ENCODE measurements at regions not wholly inside any gene's neighbourhood (a gene's known extent, or its start where the extent isn't known, plus 50 kb on each side); places are given as distances from the start of the nearest gene placed in this dataset.
"Not testable (repeated sequence)": the region's sequence is repeated elsewhere in the genome, so short reads cannot be mapped to it uniquely, and the experiment has no call there.

DNA sequence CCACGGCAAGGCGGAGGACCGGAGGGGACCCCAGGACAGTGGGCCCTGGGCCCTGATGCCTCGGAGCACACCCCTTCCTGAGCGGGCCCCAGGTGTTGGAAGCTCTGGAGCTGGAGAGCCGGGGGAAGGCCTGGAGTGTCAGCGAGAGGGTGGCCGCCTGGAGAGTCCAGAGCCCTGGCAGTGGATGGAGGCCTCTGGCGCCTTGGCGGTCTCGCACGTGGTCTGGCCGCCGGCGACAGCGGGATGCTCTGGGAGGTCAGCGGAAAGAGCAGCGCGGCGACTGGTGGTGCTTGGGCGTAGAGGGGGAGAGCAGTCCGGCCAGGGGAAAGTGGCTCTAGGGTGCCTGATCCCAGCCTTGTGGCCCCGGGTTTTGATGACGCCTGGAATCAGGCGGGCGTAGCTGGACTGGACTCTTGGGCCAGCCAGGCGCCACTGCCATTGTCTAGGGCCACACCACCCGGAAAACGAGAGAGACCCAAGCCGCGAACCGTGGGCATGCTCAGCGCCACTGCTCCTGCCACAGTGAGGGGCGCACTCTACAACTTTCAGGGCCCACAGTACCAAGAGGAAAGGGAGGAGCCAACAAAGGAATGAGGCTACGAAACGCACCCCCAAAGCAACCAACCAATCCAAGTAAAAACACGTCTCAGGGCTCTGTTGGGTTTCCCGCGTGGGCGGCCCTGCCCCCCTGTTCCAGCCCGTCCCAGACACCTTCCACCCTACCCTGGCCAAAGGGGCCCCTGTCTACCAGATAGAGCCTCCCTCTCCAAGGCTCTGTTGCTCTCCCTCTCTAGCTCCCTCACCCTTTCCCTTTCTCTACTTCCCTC is 1381.2 kb upstream of the DEFB115 start:
- POLR2A ChIA-PET; H3K27ac ChIP-seq (ENCODE audit: insufficient read depth in 1 of 2, low read depth in 1 of 2, low read length in 2 of 2, poor library complexity in 1 of 2, severe bottlenecking in 2 of 2); CTCF ChIA-PET; H3K27me3 ChIP-seq (replicated peaks in 2 of 5; ENCODE audit: control insufficient read depth in 4 of 5, insufficient read depth in 5 of 5, low read length in 4 of 5); DNase-seq; H3K4me1 ChIP-seq (ENCODE audit: control extremely low read depth in 1 of 4, control insufficient read depth in 4 of 4, insufficient read depth in 4 of 4, low read length in 3 of 4); H3K4me3 ChIP-seq (ENCODE audit: control insufficient read depth in 1 of 7, extremely low read depth in 1 of 7, insufficient read depth in 4 of 7, low read depth in 2 of 7, low read length in 6 of 7); H3K36me3 ChIP-seq (ENCODE audit: control insufficient read depth in 4 of 4, insufficient read depth in 4 of 4, low read length in 3 of 4): not testable (repeated sequence)
- H3K9me3 ChIP-seq (ENCODE audit: control extremely low read depth in 1 of 5, control insufficient read depth in 4 of 5, insufficient read depth in 2 of 5, low read depth in 1 of 5, low read length in 4 of 5): peaks cover 0 to 44% (median 28%) of the 10 kb centered on the region in 5 experiments
- WGBS (ENCODE audit: insufficient coverage): 87% methylated on average over 38 of the region's 41 CpGs

DNA sequence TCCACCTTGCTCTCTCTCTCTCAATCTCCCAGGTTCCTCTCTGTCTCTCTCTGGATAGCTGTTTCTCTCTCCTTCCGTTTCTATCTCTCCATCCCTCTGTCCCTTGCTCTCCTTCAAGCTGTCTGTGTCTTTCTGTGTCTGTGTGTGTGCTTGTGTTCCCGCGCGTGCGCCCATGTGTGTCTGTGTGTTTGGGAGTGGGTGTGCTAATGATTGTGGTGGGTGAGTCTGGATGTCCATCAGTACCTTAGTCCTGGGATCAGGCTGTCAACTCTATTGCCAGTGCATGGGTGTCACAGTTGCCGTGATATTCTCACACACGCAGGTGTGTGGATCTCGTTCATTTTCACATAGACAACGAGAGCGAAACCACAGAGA is 1380.6 kb upstream of the DEFB115 start:
- Histone ChIP-seq H3K9me3 (ENCODE audit: control extremely low read depth in 1 of 5, control insufficient read depth in 4 of 5, insufficient read depth in 2 of 5, low read depth in 1 of 5, low read length in 4 of 5) (peaks cover 0 to 44% (median 28%) of the 10 kb centered on the region in 5 experiments), H3K27me3 (replicated peaks in 2 of 5; ENCODE audit: control insufficient read depth in 4 of 5, insufficient read depth in 5 of 5, low read length in 4 of 5) (no peaks in the 10 kb centered on the region), H3K4me3 (ENCODE audit: control insufficient read depth in 1 of 7, extremely low read depth in 1 of 7, insufficient read depth in 4 of 7, low read depth in 2 of 7, low read length in 6 of 7) (no peak overlapping the region), H3K27ac (ENCODE audit: insufficient read depth in 1 of 2, low read depth in 1 of 2, low read length in 2 of 2, poor library complexity in 1 of 2, severe bottlenecking in 2 of 2) (no peak overlapping the region), H3K4me1 (ENCODE audit: control extremely low read depth in 1 of 4, control insufficient read depth in 4 of 4, insufficient read depth in 4 of 4, low read length in 3 of 4) (no peaks in the 10 kb centered on the region), H3K36me3 (ENCODE audit: control insufficient read depth in 4 of 4, insufficient read depth in 4 of 4, low read length in 3 of 4) (no peaks in the 10 kb centered on the region)
- ChIA-PET CTCF (no interaction called here), POLR2A (no interaction called here)
- WGBS (ENCODE audit: insufficient coverage): 84% methylated on average over 10 of the region's 10 CpGs
- DNase-seq: no peak

DNA sequence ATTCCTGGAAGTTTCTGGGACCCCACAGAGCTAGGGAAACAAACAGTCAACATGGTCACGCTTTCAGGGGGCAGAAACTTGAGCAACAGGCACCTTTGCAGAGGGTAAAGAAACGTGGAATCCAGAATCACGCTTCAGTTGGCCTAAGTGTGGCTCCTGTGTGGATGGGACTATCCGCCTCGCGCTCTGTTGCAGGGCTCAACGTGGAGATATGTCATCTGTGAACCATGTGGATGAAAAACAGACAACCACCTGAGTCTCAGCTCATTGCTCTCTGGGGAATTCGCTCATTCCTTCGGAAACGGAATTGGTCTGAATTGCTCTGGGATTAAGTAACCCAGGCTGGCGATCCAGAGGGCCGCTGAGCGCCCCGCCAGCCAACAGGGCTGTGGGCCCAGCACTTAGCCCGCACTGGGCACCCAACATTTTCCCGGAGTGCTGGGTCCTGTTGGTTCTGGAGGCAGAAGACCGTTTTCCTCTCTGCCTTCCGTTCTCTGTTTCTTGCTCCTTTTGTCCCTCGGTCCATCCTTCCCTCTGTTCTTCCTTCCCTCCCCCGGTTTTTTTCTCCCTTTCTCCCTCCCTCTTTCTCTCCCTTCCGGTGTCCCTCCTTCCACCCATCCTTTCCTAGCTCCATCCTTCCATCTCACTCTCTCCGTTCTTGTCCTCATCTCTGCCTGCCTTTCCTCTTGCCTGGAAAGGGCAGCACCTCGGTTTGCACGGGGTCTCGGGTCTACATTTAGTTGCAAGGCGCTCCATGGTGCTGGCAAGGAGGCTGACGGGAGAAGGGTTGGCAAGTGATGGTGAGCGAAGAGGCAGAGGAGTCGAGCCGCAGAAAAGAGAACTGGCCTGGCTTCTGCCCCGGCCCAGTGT is 1379.8 kb upstream of the DEFB115 start:
- POLR2A ChIA-PET; DNase-seq; CTCF ChIA-PET; H3K27ac ChIP-seq (ENCODE audit: insufficient read depth in 1 of 2, low read depth in 1 of 2, low read length in 2 of 2, poor library complexity in 1 of 2, severe bottlenecking in 2 of 2); H3K27me3 ChIP-seq (replicated peaks in 2 of 5; ENCODE audit: control insufficient read depth in 4 of 5, insufficient read depth in 5 of 5, low read length in 4 of 5); H3K4me1 ChIP-seq (ENCODE audit: control extremely low read depth in 1 of 4, control insufficient read depth in 4 of 4, insufficient read depth in 4 of 4, low read length in 3 of 4); H3K36me3 ChIP-seq (ENCODE audit: control insufficient read depth in 4 of 4, insufficient read depth in 4 of 4, low read length in 3 of 4); H3K4me3 ChIP-seq (ENCODE audit: control insufficient read depth in 1 of 7, extremely low read depth in 1 of 7, insufficient read depth in 4 of 7, low read depth in 2 of 7, low read length in 6 of 7): not testable (repeated sequence)
- 70% methylated on average over 27 of the region's 31 CpGs for WGBS (ENCODE audit: insufficient coverage)
- H3K9me3 ChIP-seq (ENCODE audit: control extremely low read depth in 1 of 5, control insufficient read depth in 4 of 5, insufficient read depth in 2 of 5, low read depth in 1 of 5, low read length in 4 of 5): peaks cover 0 to 44% (median 28%) of the 10 kb centered on the region in 5 experiments

DNA sequence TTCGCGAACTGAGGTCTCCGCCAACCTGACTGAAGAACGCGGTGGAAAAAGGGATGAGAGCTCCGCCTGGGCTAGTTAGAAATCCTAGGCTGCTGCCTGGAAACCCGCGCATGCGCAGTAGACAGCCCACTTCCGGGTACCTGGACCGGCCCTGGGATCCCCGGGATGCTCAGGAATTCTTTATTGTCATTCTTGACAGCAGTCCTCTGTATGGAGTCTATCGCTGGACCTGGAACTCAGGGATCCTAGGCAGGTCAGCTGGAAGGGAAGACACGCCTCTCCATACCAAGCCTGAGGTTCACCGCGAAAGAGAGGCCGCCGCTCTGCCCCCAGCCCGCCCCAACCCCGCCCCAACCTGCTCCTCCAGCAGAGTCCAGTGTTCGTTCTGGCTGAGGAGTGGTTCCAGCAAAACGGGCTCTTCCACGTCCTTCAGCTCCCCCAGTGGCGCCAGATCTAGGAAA is 1379.2 kb upstream of the DEFB115 start:
- Histone ChIP-seq H3K27me3 (replicated peaks in 2 of 5; ENCODE audit: control insufficient read depth in 4 of 5, insufficient read depth in 5 of 5, low read length in 4 of 5) (no peaks in the 10 kb centered on the region), H3K27ac (ENCODE audit: insufficient read depth in 1 of 2, low read depth in 1 of 2, low read length in 2 of 2, poor library complexity in 1 of 2, severe bottlenecking in 2 of 2) (no peak overlapping the region), H3K4me1 (ENCODE audit: control extremely low read depth in 1 of 4, control insufficient read depth in 4 of 4, insufficient read depth in 4 of 4, low read length in 3 of 4) (no peaks in the 10 kb centered on the region), H3K9me3 (ENCODE audit: control extremely low read depth in 1 of 5, control insufficient read depth in 4 of 5, insufficient read depth in 2 of 5, low read depth in 1 of 5, low read length in 4 of 5) (peaks cover 0 to 44% (median 28%) of the 10 kb centered on the region in 5 experiments), H3K36me3 (ENCODE audit: control insufficient read depth in 4 of 4, insufficient read depth in 4 of 4, low read length in 3 of 4) (no peaks in the 10 kb centered on the region), H3K4me3 (ENCODE audit: control insufficient read depth in 1 of 7, extremely low read depth in 1 of 7, insufficient read depth in 4 of 7, low read depth in 2 of 7, low read length in 6 of 7) (no peak overlapping the region)
- POLR2A ChIA-PET: no interaction called here
- WGBS (ENCODE audit: insufficient coverage): 59% methylated on average over 21 of the region's 24 CpGs
- DNase-seq: peak in 1 of 3 donors; percentile 7
- CTCF ChIA-PET: no interaction called here

DNA sequence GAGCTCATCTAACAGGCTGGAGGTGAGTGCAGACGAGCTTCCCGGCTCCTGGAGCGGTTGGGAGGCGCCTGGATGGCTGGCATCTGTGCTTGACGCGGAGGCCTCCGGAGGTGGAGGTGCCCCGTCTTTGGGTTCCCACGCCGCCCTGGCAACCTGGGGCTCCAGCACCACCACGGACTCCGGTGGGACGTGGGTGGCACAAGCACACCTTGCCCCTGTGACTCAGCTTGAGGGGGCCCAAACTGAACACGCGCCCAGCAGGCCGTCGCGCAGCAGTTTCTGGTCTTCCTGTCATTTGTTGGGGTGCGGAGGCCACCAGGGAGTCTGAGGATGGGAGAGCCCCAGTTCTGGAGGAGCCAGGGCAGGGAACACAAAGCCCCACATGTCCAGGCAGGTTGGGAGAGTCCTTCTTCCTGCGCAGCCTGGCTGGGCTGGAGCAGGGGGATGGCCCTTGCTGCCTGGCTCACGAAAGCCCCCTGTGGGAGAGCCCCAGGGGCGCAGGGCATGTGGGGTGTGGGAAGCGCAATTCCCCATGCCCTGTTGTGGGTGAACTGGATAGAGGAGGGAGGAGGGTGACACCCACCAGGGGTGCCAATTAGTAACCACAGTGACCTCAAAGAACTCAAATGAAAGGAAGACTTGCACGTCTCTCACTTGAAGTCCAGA is 1378.6 kb upstream of the DEFB115 start:
- WGBS (ENCODE audit: insufficient coverage): 64% methylated on average over 21 of the region's 24 CpGs
- H3K4me1 ChIP-seq (ENCODE audit: control extremely low read depth in 1 of 4, control insufficient read depth in 4 of 4, insufficient read depth in 4 of 4, low read length in 3 of 4): no peaks in the 10 kb centered on the region
- POLR2A ChIA-PET: no interaction called here
- no peaks in the 10 kb centered on the region for H3K36me3 ChIP-seq (ENCODE audit: control insufficient read depth in 4 of 4, insufficient read depth in 4 of 4, low read length in 3 of 4)
- CTCF ChIA-PET: no interaction called here
- H3K27me3 ChIP-seq (replicated peaks in 2 of 5; ENCODE audit: control insufficient read depth in 4 of 5, insufficient read depth in 5 of 5, low read length in 4 of 5): no peaks in the 10 kb centered on the region
- peaks cover 0 to 43% (median 28%) of the 10 kb centered on the region in 5 experiments for H3K9me3 ChIP-seq (ENCODE audit: control extremely low read depth in 1 of 5, control insufficient read depth in 4 of 5, insufficient read depth in 2 of 5, low read depth in 1 of 5, low read length in 4 of 5)
- H3K27ac ChIP-seq (ENCODE audit: insufficient read depth in 1 of 2, low read depth in 1 of 2, low read length in 2 of 2, poor library complexity in 1 of 2, severe bottlenecking in 2 of 2): no peak overlapping the region
- DNase-seq: no peak
- no peak overlapping the region for H3K4me3 ChIP-seq (ENCODE audit: control insufficient read depth in 1 of 7, extremely low read depth in 1 of 7, insufficient read depth in 4 of 7, low read depth in 2 of 7, low read length in 6 of 7)

DNA sequence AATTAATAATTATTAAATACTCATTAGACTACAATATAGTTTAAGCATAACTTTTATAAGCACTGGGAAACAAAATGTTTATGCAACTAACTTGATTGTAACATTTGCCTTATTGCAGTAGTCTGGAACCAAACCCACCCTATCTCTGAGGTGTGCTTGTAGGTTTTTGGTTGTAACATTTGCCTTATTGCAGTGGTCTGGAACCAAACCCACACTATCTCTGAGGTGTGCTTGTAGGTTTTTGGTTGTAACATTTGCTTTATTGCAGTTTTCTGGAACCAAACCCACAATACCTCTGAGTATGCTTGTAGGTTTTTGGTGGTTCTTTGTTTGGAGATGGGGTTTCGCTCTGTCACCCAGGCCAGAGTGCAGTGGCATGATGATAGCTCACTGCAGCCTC is 1376.4 kb upstream of the DEFB115 start:
- H3K36me3 ChIP-seq (ENCODE audit: control insufficient read depth in 4 of 4, insufficient read depth in 4 of 4, low read length in 3 of 4); POLR2A ChIA-PET; CTCF ChIA-PET; H3K4me1 ChIP-seq (ENCODE audit: control extremely low read depth in 1 of 4, control insufficient read depth in 4 of 4, insufficient read depth in 4 of 4, low read length in 3 of 4); H3K4me3 ChIP-seq (ENCODE audit: control insufficient read depth in 1 of 7, extremely low read depth in 1 of 7, insufficient read depth in 4 of 7, low read depth in 2 of 7, low read length in 6 of 7); H3K27me3 ChIP-seq (replicated peaks in 2 of 5; ENCODE audit: control insufficient read depth in 4 of 5, insufficient read depth in 5 of 5, low read length in 4 of 5); H3K27ac ChIP-seq (ENCODE audit: insufficient read depth in 1 of 2, low read depth in 1 of 2, low read length in 2 of 2, poor library complexity in 1 of 2, severe bottlenecking in 2 of 2): not testable (repeated sequence)
- DNase-seq: peak in 2 of 3 donors; percentile 3 to 19
- H3K9me3 ChIP-seq (ENCODE audit: control extremely low read depth in 1 of 5, control insufficient read depth in 4 of 5, insufficient read depth in 2 of 5, low read depth in 1 of 5, low read length in 4 of 5): peaks cover 0 to 34% (median 26%) of the 10 kb centered on the region in 5 experiments
- 100% methylated on average over 1 of the region's 1 CpG for WGBS (ENCODE audit: insufficient coverage)
